GM23338 (cell line): ENCODE measurements at regions not wholly inside any gene's neighbourhood (a gene's known extent, or its start where the extent isn't known, plus 50 kb on each side); places are given as distances from the start of the nearest gene placed in this dataset.

Experiments
- ATAC-seq: fragments of 200-7000 bp; cut with Tn5 transposase; 3 replicates; pipeline ENCODE4 v1.9.1; 2020
- DNase-seq: peaks from one replicate; pipeline ENCODE4 v3.0.0-alpha.2; 2015; ENCODE audit warnings: low spot score
- H2AFZ ChIP-seq: fragments of 200-600 bp; sonication (generic); 2 replicates; pipeline ENCODE4 v1.8.0; 2016; ENCODE audit warnings: antibody characterized with exemption, mild to moderate bottlenecking, moderate library complexity
- H3F3A ChIP-seq: fragments of 200-600 bp; sonication (generic); replicated peaks from 2 replicates; pipeline ENCODE4 v1.8.0; 2017; ENCODE audit warnings: antibody characterized with exemption, mixed run types, low read depth
- H3K27ac ChIP-seq: fragments of 200-600 bp; sonication (generic); 2 replicates; pipeline ENCODE4 v1.6.1; 2016; ENCODE audit warnings: low read depth
- H3K27me3 ChIP-seq: fragments of 200-600 bp; sonication (generic); 2 replicates; pipeline ENCODE4 v1.8.0; 2016; ENCODE audit warnings: mild to moderate bottlenecking, mixed run types, moderate library complexity; ENCODE audit not compliant: insufficient read depth
- H3K36me3 ChIP-seq: fragments of 200-600 bp; sonication (generic); 2 replicates; pipeline ENCODE4 v1.8.0; 2016; ENCODE audit warnings: mild to moderate bottlenecking; ENCODE audit not compliant: insufficient read depth
- H3K4me1 ChIP-seq: fragments of 200-600 bp; sonication (generic); 2 replicates; pipeline ENCODE4 v1.8.0; 2016; ENCODE audit warnings: mild to moderate bottlenecking, moderate library complexity; ENCODE audit not compliant: insufficient read depth
- H3K4me2 ChIP-seq: fragments of 200-600 bp; sonication (generic); 2 replicates; pipeline ENCODE4 v1.7.1; 2017; ENCODE audit warnings: mixed run types
- H3K4me3 ChIP-seq: fragments of 200-600 bp; sonication (generic); 2 replicates; pipeline ENCODE4 v1.6.1; 2016; ENCODE audit warnings: mixed run types
- H3K79me2 ChIP-seq: fragments of 200-600 bp; sonication (generic); replicated peaks from 2 replicates; pipeline ENCODE4 v1.8.0; 2017; ENCODE audit warnings: mild to moderate bottlenecking; ENCODE audit not compliant: insufficient read depth
- H3K9me2 ChIP-seq: fragments of 200-600 bp; sonication (generic); 2 replicates; pipeline ENCODE4 v1.8.0; 2017; ENCODE audit not compliant: insufficient read depth
- H4K20me1 ChIP-seq: fragments of 200-600 bp; sonication (generic); replicated peaks from 2 replicates; pipeline ENCODE4 v1.8.0; 2017; ENCODE audit warnings: mild to moderate bottlenecking; ENCODE audit not compliant: insufficient read depth
- H3K27ac Mint-ChIP-seq: 2 replicates; pipeline ENCODE4 v1.8.0; 2020; ENCODE audit warnings: inconsistent platforms, mild to moderate bottlenecking, moderate library complexity, mixed read lengths
- H3K27me3 Mint-ChIP-seq: 3 replicates; pipeline ENCODE4 v1.8.0; 2022; ENCODE audit warnings: low read depth, mild to moderate bottlenecking, moderate library complexity, mixed read lengths, inconsistent platforms; ENCODE audit not compliant: insufficient read depth, poor library complexity
- H3K36me3 Mint-ChIP-seq: 3 replicates; pipeline ENCODE4 v1.8.0; 2021; ENCODE audit warnings: low read depth, mild to moderate bottlenecking, inconsistent platforms, moderate library complexity, mixed read lengths
- H3K4me1 Mint-ChIP-seq: 3 replicates; pipeline ENCODE4 v1.8.0; 2020; ENCODE audit warnings: mild to moderate bottlenecking, inconsistent platforms, mixed read lengths
- H3K4me3 Mint-ChIP-seq: 3 replicates; pipeline ENCODE4 v1.8.0; 2021; ENCODE audit warnings: moderate library complexity, mild to moderate bottlenecking, inconsistent platforms, mixed read lengths
- H3K9me3 Mint-ChIP-seq: 3 replicates; pipeline ENCODE4 v1.8.0; 2020; ENCODE audit warnings: moderate library complexity, mild to moderate bottlenecking, inconsistent platforms, mixed read lengths
- EZH2 ChIP-seq: fragments of 200-600 bp; sonication (generic); IDR thresholded peaks from one replicate; pipeline ENCODE4 v1.8.0; 2017; ENCODE audit warnings: antibody characterized with exemption, mild to moderate bottlenecking, low read depth; ENCODE audit not compliant: unreplicated experiment
- EZH2phosphoT487 ChIP-seq: fragments of 200-600 bp; sonication (generic); IDR thresholded peaks from one replicate; pipeline ENCODE4 v1.8.1; 2018; ENCODE audit warnings: antibody characterized with exemption; ENCODE audit not compliant: unreplicated experiment
- JUNB ChIP-seq: IDR thresholded peaks from one replicate; pipeline ENCODE4 v1.6.1; 2016; ENCODE audit warnings: antibody characterized with exemption; ENCODE audit not compliant: unreplicated experiment
- NANOG ChIP-seq: IDR thresholded peaks from 2 replicates; pipeline ENCODE4 v1.6.1; 2016; ENCODE audit warnings: antibody characterized with exemption, borderline replicate concordance
- POLR2AphosphoS5 ChIP-seq: IDR thresholded peaks from 2 replicates; pipeline ENCODE4 v1.6.1; 2016; ENCODE audit warnings: antibody characterized with exemption, low read depth
- STAT1 ChIP-seq: IDR thresholded peaks from one replicate; pipeline ENCODE4 v1.6.1; 2016; ENCODE audit warnings: antibody characterized with exemption; ENCODE audit not compliant: unreplicated experiment
- ZNF114 ChIP-seq: fragments of 250-450 bp; sonication (Bioruptor Pico); IDR thresholded peaks from 2 replicates; pipeline ENCODE4 v1.5.0; 2020; ENCODE audit warnings: mild to moderate bottlenecking, moderate library complexity
- ZNF331 ChIP-seq: fragments of 250-450 bp; sonication (Bioruptor Pico); IDR thresholded peaks from 2 replicates; pipeline ENCODE4 v1.5.0; 2020; ENCODE audit warnings: low read depth, mild to moderate bottlenecking, moderate library complexity
- TF ChIP-seq, protein P1 (sequence below): fragments of 250-450 bp; sonication (Bioruptor Pico); IDR thresholded peaks from 2 replicates; pipeline ENCODE4 v1.5.0; 2020; ENCODE audit warnings: mild to moderate bottlenecking, moderate library complexity
- TF ChIP-seq, protein P2 (sequence below): IDR thresholded peaks from one replicate; pipeline ENCODE4 v1.6.1; 2018; ENCODE audit warnings: antibody characterized with exemption; ENCODE audit not compliant: unreplicated experiment
- TF ChIP-seq, protein P3 (sequence below): IDR thresholded peaks from 2 replicates; pipeline ENCODE4 v1.6.1; 2016; ENCODE audit warnings: antibody characterized with exemption

DNA sequence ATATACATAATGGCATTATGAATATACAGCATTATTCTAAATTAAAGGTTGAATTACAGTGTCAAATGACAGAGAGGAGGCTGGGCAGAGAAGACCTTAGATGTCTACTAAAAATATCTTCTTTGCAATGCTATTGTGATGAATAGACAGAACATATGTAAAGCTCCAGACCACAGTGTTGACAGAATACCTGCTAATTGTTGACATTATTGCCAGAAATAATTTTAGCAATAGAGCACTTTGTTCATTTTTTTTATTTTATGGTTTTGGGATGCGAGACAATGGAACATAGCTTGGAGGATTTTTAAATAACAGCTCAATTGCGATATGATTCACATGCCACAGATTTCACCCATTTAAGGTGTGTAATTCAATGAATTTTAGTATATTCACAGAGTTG lies 508.8 kb downstream of the PSAT1 start:
- Mint-ChIP-seq H3K4me1 (no peaks in the 10 kb centered on the region), H3K9me3 (no peaks in the 10 kb centered on the region; the same call in 2 of the 3 replicates), H3K36me3 (no peaks in the 10 kb centered on the region), H3K4me3 (no peak overlapping the region), H3K27me3 (no peaks in the 10 kb centered on the region), H3K27ac (no peak overlapping the region)
- no peak for ATAC-seq
- no peaks in the 10 kb centered on the region for H3K36me3 ChIP-seq
- TF ChIP-seq ZNF331 (no peak), POLR2AphosphoS5 (no peak), NANOG (no peak), STAT1 (no peak), EZH2phosphoT487 (no peak), ZNF114 (CRISPR knock-in tag) (no peak), EZH2 (no peak), JUNB (no peak)
- TF ChIP-seq, protein P1, sequence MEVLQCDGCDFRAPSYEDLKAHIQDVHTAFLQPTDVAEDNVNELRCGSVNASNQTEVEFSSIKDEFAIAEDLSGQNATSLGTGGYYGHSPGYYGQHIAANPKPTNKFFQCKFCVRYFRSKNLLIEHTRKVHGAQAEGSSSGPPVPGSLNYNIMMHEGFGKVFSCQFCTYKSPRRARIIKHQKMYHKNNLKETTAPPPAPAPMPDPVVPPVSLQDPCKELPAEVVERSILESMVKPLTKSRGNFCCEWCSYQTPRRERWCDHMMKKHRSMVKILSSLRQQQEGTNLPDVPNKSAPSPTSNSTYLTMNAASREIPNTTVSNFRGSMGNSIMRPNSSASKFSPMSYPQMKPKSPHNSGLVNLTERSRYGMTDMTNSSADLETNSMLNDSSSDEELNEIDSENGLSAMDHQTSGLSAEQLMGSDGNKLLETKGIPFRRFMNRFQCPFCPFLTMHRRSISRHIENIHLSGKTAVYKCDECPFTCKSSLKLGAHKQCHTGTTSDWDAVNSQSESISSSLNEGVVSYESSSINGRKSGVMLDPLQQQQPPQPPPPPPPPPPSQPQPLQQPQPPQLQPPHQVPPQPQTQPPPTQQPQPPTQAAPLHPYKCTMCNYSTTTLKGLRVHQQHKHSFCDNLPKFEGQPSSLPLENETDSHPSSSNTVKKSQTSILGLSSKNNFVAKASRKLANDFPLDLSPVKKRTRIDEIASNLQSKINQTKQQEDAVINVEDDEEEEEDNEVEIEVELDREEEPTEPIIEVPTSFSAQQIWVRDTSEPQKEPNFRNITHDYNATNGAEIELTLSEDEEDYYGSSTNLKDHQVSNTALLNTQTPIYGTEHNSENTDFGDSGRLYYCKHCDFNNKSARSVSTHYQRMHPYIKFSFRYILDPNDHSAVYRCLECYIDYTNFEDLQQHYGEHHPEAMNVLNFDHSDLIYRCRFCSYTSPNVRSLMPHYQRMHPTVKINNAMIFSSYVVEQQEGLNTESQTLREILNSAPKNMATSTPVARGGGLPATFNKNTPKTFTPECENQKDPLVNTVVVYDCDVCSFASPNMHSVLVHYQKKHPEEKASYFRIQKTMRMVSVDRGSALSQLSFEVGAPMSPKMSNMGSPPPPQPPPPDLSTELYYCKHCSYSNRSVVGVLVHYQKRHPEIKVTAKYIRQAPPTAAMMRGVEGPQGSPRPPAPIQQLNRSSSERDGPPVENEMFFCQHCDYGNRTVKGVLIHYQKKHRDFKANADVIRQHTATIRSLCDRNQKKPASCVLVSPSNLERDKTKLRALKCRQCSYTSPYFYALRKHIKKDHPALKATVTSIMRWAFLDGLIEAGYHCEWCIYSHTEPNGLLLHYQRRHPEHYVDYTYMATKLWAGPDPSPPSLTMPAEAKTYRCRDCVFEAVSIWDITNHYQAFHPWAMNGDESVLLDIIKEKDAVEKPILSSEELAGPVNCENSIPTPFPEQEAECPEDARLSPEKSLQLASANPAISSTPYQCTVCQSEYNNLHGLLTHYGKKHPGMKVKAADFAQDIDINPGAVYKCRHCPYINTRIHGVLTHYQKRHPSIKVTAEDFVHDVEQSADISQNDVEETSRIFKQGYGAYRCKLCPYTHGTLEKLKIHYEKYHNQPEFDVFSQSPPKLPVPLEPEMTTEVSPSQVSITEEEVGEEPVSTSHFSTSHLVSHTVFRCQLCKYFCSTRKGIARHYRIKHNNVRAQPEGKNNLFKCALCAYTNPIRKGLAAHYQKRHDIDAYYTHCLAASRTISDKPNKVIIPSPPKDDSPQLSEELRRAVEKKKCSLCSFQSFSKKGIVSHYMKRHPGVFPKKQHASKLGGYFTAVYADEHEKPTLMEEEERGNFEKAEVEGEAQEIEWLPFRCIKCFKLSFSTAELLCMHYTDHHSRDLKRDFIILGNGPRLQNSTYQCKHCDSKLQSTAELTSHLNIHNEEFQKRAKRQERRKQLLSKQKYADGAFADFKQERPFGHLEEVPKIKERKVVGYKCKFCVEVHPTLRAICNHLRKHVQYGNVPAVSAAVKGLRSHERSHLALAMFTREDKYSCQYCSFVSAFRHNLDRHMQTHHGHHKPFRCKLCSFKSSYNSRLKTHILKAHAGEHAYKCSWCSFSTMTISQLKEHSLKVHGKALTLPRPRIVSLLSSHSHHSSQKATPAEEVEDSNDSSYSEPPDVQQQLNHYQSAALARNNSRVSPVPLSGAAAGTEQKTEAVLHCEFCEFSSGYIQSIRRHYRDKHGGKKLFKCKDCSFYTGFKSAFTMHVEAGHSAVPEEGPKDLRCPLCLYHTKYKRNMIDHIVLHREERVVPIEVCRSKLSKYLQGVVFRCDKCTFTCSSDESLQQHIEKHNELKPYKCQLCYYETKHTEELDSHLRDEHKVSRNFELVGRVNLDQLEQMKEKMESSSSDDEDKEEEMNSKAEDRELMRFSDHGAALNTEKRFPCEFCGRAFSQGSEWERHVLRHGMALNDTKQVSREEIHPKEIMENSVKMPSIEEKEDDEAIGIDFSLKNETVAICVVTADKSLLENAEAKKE = no peak
- TF ChIP-seq, protein P2, sequence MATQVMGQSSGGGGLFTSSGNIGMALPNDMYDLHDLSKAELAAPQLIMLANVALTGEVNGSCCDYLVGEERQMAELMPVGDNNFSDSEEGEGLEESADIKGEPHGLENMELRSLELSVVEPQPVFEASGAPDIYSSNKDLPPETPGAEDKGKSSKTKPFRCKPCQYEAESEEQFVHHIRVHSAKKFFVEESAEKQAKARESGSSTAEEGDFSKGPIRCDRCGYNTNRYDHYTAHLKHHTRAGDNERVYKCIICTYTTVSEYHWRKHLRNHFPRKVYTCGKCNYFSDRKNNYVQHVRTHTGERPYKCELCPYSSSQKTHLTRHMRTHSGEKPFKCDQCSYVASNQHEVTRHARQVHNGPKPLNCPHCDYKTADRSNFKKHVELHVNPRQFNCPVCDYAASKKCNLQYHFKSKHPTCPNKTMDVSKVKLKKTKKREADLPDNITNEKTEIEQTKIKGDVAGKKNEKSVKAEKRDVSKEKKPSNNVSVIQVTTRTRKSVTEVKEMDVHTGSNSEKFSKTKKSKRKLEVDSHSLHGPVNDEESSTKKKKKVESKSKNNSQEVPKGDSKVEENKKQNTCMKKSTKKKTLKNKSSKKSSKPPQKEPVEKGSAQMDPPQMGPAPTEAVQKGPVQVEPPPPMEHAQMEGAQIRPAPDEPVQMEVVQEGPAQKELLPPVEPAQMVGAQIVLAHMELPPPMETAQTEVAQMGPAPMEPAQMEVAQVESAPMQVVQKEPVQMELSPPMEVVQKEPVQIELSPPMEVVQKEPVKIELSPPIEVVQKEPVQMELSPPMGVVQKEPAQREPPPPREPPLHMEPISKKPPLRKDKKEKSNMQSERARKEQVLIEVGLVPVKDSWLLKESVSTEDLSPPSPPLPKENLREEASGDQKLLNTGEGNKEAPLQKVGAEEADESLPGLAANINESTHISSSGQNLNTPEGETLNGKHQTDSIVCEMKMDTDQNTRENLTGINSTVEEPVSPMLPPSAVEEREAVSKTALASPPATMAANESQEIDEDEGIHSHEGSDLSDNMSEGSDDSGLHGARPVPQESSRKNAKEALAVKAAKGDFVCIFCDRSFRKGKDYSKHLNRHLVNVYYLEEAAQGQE = no peak
- TF ChIP-seq, protein P3, sequence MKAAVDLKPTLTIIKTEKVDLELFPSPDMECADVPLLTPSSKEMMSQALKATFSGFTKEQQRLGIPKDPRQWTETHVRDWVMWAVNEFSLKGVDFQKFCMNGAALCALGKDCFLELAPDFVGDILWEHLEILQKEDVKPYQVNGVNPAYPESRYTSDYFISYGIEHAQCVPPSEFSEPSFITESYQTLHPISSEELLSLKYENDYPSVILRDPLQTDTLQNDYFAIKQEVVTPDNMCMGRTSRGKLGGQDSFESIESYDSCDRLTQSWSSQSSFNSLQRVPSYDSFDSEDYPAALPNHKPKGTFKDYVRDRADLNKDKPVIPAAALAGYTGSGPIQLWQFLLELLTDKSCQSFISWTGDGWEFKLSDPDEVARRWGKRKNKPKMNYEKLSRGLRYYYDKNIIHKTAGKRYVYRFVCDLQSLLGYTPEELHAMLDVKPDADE = no peak
- no peaks in the 10 kb centered on the region for H3K79me2 ChIP-seq
- DNase-seq = no peak
- no peaks in the 10 kb centered on the region for H3K27me3 ChIP-seq
- H3K27ac ChIP-seq = no peak overlapping the region
- no peaks in the 10 kb centered on the region for H3F3A ChIP-seq
- H2AFZ ChIP-seq = no peak overlapping the region
- no peak overlapping the region for H3K4me3 ChIP-seq
- 0 out of 2 replicates have a peak, but pooled peaks cover 2% of the 10 kb centered on the region for H4K20me1 ChIP-seq
- H3K4me1 ChIP-seq = no peaks in the 10 kb centered on the region
- H3K4me2 ChIP-seq = no peak overlapping the region
- no peaks in the 10 kb centered on the region for H3K9me2 ChIP-seq
